Right cardiac atrium (tissue), 5 donors: ENCODE measurements at regions not wholly inside any gene's neighbourhood (a gene's known extent, or its start where the extent isn't known, plus 50 kb on each side); places are given as distances from the start of the nearest gene placed in this dataset.
"Not testable (repeated sequence)": the region's sequence is repeated elsewhere in the genome, so short reads cannot be mapped to it uniquely, and the experiment has no call there.

Experiments
- ATAC-seq, 2 donors: fragments of 200-7000 bp; cut with Tn5 transposase; one replicate each; pipeline versions ENCODE4 v1.8.0 to v1.9.1; 2020; ENCODE audit warnings: moderate library complexity in 2 of 2, mild to moderate bottlenecking in 1 of 2
- DNase-seq, 3 donors: peaks; one replicate each; pipeline ENCODE4 v3.0.0-alpha.2; 2020
- H3K27ac ChIP-seq: one replicate; pipeline ENCODE4 v1.5.1; 2013; ENCODE audit warnings: mild to moderate bottlenecking, low read length, control low read depth, moderate library complexity
- H3K27me3 ChIP-seq: one replicate; pipeline ENCODE4 v1.6.1; 2013; ENCODE audit not compliant: control insufficient read depth, insufficient read depth
- H3K4me1 ChIP-seq: one replicate; pipeline ENCODE4 v1.6.1; 2013; ENCODE audit warnings: low read length; ENCODE audit not compliant: control insufficient read depth, insufficient read depth
- H3K4me3 ChIP-seq: one replicate; pipeline ENCODE4 v1.5.1; 2013; ENCODE audit warnings: low read length, control low read depth
- H3K9me3 ChIP-seq: one replicate; pipeline ENCODE4 v1.6.1; 2013; ENCODE audit warnings: low read length; ENCODE audit not compliant: control insufficient read depth
- WGBS: extraction: QIAGEN DNeasy Blood & Tissue Kit; methylation state at CpG from one replicate; pipeline ENCODE4 v1.1.7; 2013; 5-methylcytosine and 5-hydroxymethylcytosine counted together
- intact Hi-C, 4 donors: fragments of 100-400 bp; cut with DNase I; formaldehyde crosslinking; loops; one replicate each; pipeline versions ENCODE4 v1.11.0 to v1.14.0; 2022 to 2023
- donor health status: healthy with polysubstance abuse.
- donor health status: DM: no; HTN: yes; CAD: no.
- donor health status: DM: no; HTN: no; CAD: no.
- donor health status: DM: no; HTN: yes; CAD: no; lungs with severe emphysema.
- donor health status: DM: yes; HTN: yes; CAD: no.

- DNase-seq (no peak), ATAC-seq (peak in 1 of 2 donors; percentile 37)
- 69% methylated on average over 10 of the region's 10 CpGs for WGBS
- intact Hi-C loops = no loop called here
- H3K4me3 ChIP-seq = no peak overlapping the region
- H3K9me3 ChIP-seq = no peaks in the 10 kb centered on the region
- peaks cover 3% of the 10 kb centered on the region for H3K4me1 ChIP-seq
- no peaks in the 10 kb centered on the region for H3K27me3 ChIP-seq
- H3K27ac ChIP-seq = no peak overlapping the region
Observed at GRCh38 chr6:6820641-6821238, 232.2 kb downstream of the LY86 start.

- 83% methylated on average over 3 of the region's 3 CpGs for WGBS
Observed at GRCh38 chr6:6821639-6822261, 233.2 kb downstream of the LY86 start.

GRCh38 chr6:6823030-6823429, 234.5 kb downstream of the LY86 start:
- Histone ChIP-seq H3K27ac (no peak overlapping the region), H3K9me3 (no peaks in the 10 kb centered on the region), H3K4me1 (peaks cover 3% of the 10 kb centered on the region), H3K4me3 (no peak overlapping the region), H3K27me3 (no peaks in the 10 kb centered on the region)
- 80% methylated on average over 6 of the region's 6 CpGs for WGBS
- DNase-seq = no peak
- intact Hi-C loops = no loop called here
- no peak for ATAC-seq

More at GRCh38 chr6:6821639-6822261, 233.2 kb downstream of the LY86 start:
- H3K4me3 ChIP-seq = no peak overlapping the region
- intact Hi-C loops = no loop called here
- H3K27ac ChIP-seq = no peak overlapping the region
- no peaks in the 10 kb centered on the region for H3K9me3 ChIP-seq
- H3K27me3 ChIP-seq = no peaks in the 10 kb centered on the region
- peaks cover 3% of the 10 kb centered on the region for H3K4me1 ChIP-seq
- no peak for ATAC-seq
- no peak for DNase-seq

GRCh38 chr6:6823568-6824224, 235.2 kb downstream of the LY86 start:
- H3K9me3 ChIP-seq = no peaks in the 10 kb centered on the region
- DNase-seq (no peak), ATAC-seq (no peak)
- no peak overlapping the region for H3K27ac ChIP-seq
- H3K27me3 ChIP-seq = no peaks in the 10 kb centered on the region
- peaks cover 3% of the 10 kb centered on the region for H3K4me1 ChIP-seq
- intact Hi-C loops = no loop called here
- 61% methylated on average over 5 of the region's 5 CpGs for WGBS
- H3K4me3 ChIP-seq = no peak overlapping the region

- intact Hi-C loops = no loop called here
- peak in 1 of 3 donors; percentile 28 for DNase-seq
- no peaks in the 10 kb centered on the region for H3K27me3 ChIP-seq
- no peak for ATAC-seq
- peaks cover 3% of the 10 kb centered on the region for H3K4me1 ChIP-seq
- H3K4me3 ChIP-seq = no peak overlapping the region
- 82% methylated on average over 6 of the region's 6 CpGs for WGBS
- no peak overlapping the region for H3K27ac ChIP-seq
- no peaks in the 10 kb centered on the region for H3K9me3 ChIP-seq
Observed at GRCh38 chr6:6824381-6824780, 235.9 kb downstream of the LY86 start.

GRCh38 chr6:6825193-6825784, 236.8 kb downstream of the LY86 start:
- intact Hi-C loops = no loop called here
- no peaks in the 10 kb centered on the region for H3K27me3 ChIP-seq
- H3K4me1 ChIP-seq = peaks cover 3% of the 10 kb centered on the region
- DNase-seq (peak in 1 of 3 donors; percentile 41), ATAC-seq (peak in 1 of 2 donors; percentile 34)
- 68% methylated on average over 11 of the region's 11 CpGs for WGBS
- H3K4me3 ChIP-seq = no peak overlapping the region
- H3K9me3 ChIP-seq = no peaks in the 10 kb centered on the region
- H3K27ac ChIP-seq = peak overlapping the region; percentile 8

GRCh38 chr6:6826095-6826901, 237.8 kb downstream of the LY86 start:
- WGBS = 42% methylated on average over 16 of the region's 16 CpGs
- no peaks in the 10 kb centered on the region for H3K9me3 ChIP-seq
- ATAC-seq = peak; percentile 83 to 86
- peak; percentile 55 to 72 (median 72) for DNase-seq
- peaks cover 3% of the 10 kb centered on the region for H3K4me1 ChIP-seq
- intact Hi-C loops = no loop called here
- peak overlapping the region; percentile 60 for H3K27ac ChIP-seq
- H3K27me3 ChIP-seq = no peaks in the 10 kb centered on the region
- no peak overlapping the region for H3K4me3 ChIP-seq

GRCh38 chr6:6826961-6827360, 238.4 kb downstream of the LY86 start:
- intact Hi-C loops = no loop called here

GRCh38 chr6:6829872-6830685, 241.6 kb downstream of the LY86 start:
- no peak overlapping the region for H3K4me3 ChIP-seq
- no peaks in the 10 kb centered on the region for H3K27me3 ChIP-seq
- DNase-seq (no peak), ATAC-seq (no peak)
- intact Hi-C loops = no loop called here
- H3K4me1 ChIP-seq = peaks cover 2% of the 10 kb centered on the region
- H3K9me3 ChIP-seq = no peaks in the 10 kb centered on the region
- H3K27ac ChIP-seq = no peak overlapping the region
- 57% methylated on average over 6 of the region's 6 CpGs for WGBS

More at GRCh38 chr6:6826961-6827360, 238.4 kb downstream of the LY86 start:
- WGBS = 88% methylated on average over 10 of the region's 10 CpGs
- H3K27me3 ChIP-seq = no peaks in the 10 kb centered on the region
- H3K4me3 ChIP-seq = no peak overlapping the region
- H3K9me3 ChIP-seq = no peaks in the 10 kb centered on the region
- DNase-seq (no peak), ATAC-seq (no peak)
- H3K27ac ChIP-seq = no peak overlapping the region
- peaks cover 3% of the 10 kb centered on the region for H3K4me1 ChIP-seq

GRCh38 chr6:6830686-6831063, 242.2 kb downstream of the LY86 start:
- H3K9me3 ChIP-seq, H3K4me1 ChIP-seq, H3K4me3 ChIP-seq, DNase-seq, ATAC-seq, intact Hi-C loops, H3K27me3 ChIP-seq, H3K27ac ChIP-seq: not testable (repeated sequence)
